Caco-2 (cell line): ENCODE measurements at regions not wholly inside any gene's neighbourhood (a gene's known extent, or its start where the extent isn't known, plus 50 kb on each side); places are given as distances from the start of the nearest gene placed in this dataset.

ENCODE experiments used
- BruUV-seq: library from RNA; stranded (reverse); fragments of 400-500 nt; replicated peaks from 2 replicates; lab custom pipeline; 2021; lab: Mats Ljungman, UMichigan
- CTCF ChIA-PET: fragments of 300-600 bp; sonication (Branson Sonifier 250); formaldehyde crosslinking; loops from one replicate; lab custom pipeline; 2022; ENCODE audit warnings: antibody characterized with exemption; lab: Charles Lee
- POLR2A ChIA-PET: fragments of 300-600 bp; sonication (Branson Sonifier 250); formaldehyde crosslinking; loops from one replicate; lab custom pipeline; 2022; ENCODE audit warnings: antibody characterized with exemption; lab: Charles Lee
- DNase-seq, 2 experiments: peaks; one replicate each; pipeline versions ENCODE4 v3.0.0 to v3.0.0-alpha.2; 2020 to 2022
- H3K27me3 ChIP-seq: replicated peaks from 2 replicates; pipeline ENCODE4 v1.6.0; 2011; ENCODE audit warnings: low read length; ENCODE audit not compliant: control insufficient read depth, insufficient read depth
- H3K36me3 ChIP-seq: 2 replicates; pipeline ENCODE4 v1.5.1; 2011; ENCODE audit warnings: low read length; ENCODE audit not compliant: control insufficient read depth, insufficient read depth
- H3K4me1 ChIP-seq: fragments of 250-450 bp; sonication (Bioruptor Pico); 2 replicates; pipeline ENCODE4 v1.5.1; 2020; ENCODE audit warnings: mild to moderate bottlenecking
- H3K4me3 ChIP-seq: 2 replicates; pipeline ENCODE4 v1.5.1; 2011; ENCODE audit warnings: low read depth, mild to moderate bottlenecking, control low read depth, low read length
- H3K9me3 ChIP-seq: fragments of 250-450 bp; sonication (Bioruptor Pico); 2 replicates; pipeline ENCODE4 v1.5.1; 2020; ENCODE audit warnings: mild to moderate bottlenecking, moderate library complexity
- H3K27ac Mint-ChIP-seq: one replicate; pipeline ENCODE4 v1.8.0; 2022; ENCODE audit warnings: mixed read lengths; ENCODE audit not compliant: unreplicated experiment
- H3K27me3 Mint-ChIP-seq: one replicate; pipeline ENCODE4 v1.8.0; 2022; ENCODE audit warnings: mixed read lengths; ENCODE audit not compliant: insufficient read depth, unreplicated experiment
- H3K36me3 Mint-ChIP-seq: one replicate; pipeline ENCODE4 v1.8.0; 2022; ENCODE audit warnings: mild to moderate bottlenecking, mixed read lengths; ENCODE audit not compliant: insufficient read depth, unreplicated experiment
- H3K4me1 Mint-ChIP-seq: one replicate; pipeline ENCODE4 v1.8.0; 2022; ENCODE audit warnings: low read depth, mixed read lengths; ENCODE audit not compliant: unreplicated experiment
- H3K4me3 Mint-ChIP-seq: one replicate; pipeline ENCODE4 v1.8.0; 2022; ENCODE audit warnings: mild to moderate bottlenecking, moderate library complexity, mixed read lengths; ENCODE audit not compliant: unreplicated experiment
- H3K9me3 Mint-ChIP-seq: one replicate; pipeline ENCODE4 v1.8.0; 2022; ENCODE audit warnings: mixed read lengths; ENCODE audit not compliant: unreplicated experiment
- intact Hi-C: fragments of 100-400 bp; cut with micrococcal nuclease; formaldehyde crosslinking; loops from one replicate; pipeline ENCODE4 v1.10.0; 2022; ENCODE audit not compliant: unreplicated experiment
- TF ChIP-seq, protein P1 (sequence below), 2 experiments: fragments of 200-600 bp in 1 of 2; IDR thresholded peaks; 1 replicate in 1 of 2; 2 replicates in 1 of 2; pipeline versions ENCODE4 v1.5.1 to v1.8.0; 2011 to 2022; ENCODE audit warnings: antibody characterized with exemption in 1 of 2, control low read depth in 1 of 2, inconsistent platforms in 1 of 2, low read depth in 1 of 2, low read length in 1 of 2, mild to moderate bottlenecking in 1 of 2, moderate library complexity in 1 of 2; ENCODE audit not compliant: insufficient read depth in 1 of 2, severe bottlenecking in 1 of 2, unreplicated experiment in 1 of 2

- H3K4me1 ChIP-seq: no peaks in the 10 kb centered on the region
- Mint-ChIP-seq H3K4me1 (peaks cover 5% of the 10 kb centered on the region), H3K27me3 (no peaks in the 10 kb centered on the region), H3K36me3 (no peaks in the 10 kb centered on the region), H3K4me3 (no peak overlapping the region), H3K9me3 (peaks cover 9% of the 10 kb centered on the region), H3K27ac (no peak overlapping the region)
- DNase-seq: no peak
- no peaks in the 10 kb centered on the region for H3K36me3 ChIP-seq
- intact Hi-C loops: no loop called here
- no peaks in the 10 kb centered on the region for H3K27me3 ChIP-seq
- no TSS peak for BruUV-seq
- no peaks in the 10 kb centered on the region for H3K9me3 ChIP-seq
- TF ChIP-seq, protein P1, sequence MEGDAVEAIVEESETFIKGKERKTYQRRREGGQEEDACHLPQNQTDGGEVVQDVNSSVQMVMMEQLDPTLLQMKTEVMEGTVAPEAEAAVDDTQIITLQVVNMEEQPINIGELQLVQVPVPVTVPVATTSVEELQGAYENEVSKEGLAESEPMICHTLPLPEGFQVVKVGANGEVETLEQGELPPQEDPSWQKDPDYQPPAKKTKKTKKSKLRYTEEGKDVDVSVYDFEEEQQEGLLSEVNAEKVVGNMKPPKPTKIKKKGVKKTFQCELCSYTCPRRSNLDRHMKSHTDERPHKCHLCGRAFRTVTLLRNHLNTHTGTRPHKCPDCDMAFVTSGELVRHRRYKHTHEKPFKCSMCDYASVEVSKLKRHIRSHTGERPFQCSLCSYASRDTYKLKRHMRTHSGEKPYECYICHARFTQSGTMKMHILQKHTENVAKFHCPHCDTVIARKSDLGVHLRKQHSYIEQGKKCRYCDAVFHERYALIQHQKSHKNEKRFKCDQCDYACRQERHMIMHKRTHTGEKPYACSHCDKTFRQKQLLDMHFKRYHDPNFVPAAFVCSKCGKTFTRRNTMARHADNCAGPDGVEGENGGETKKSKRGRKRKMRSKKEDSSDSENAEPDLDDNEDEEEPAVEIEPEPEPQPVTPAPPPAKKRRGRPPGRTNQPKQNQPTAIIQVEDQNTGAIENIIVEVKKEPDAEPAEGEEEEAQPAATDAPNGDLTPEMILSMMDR (IDR thresholded peaks at IDR 0.05; ENCODE audit: insufficient read depth in 1 of 2, low read depth in 1 of 2, low read length in 1 of 2, severe bottlenecking in 1 of 2, unreplicated experiment in 1 of 2): no peak
- no peak overlapping the region for H3K4me3 ChIP-seq
- CTCF ChIA-PET: no interaction called here
- POLR2A ChIA-PET: no interaction called here
Observed at GRCh38 chr12:90166671-90167070, 458.0 kb upstream of the ATP2B1 start.

DNA sequence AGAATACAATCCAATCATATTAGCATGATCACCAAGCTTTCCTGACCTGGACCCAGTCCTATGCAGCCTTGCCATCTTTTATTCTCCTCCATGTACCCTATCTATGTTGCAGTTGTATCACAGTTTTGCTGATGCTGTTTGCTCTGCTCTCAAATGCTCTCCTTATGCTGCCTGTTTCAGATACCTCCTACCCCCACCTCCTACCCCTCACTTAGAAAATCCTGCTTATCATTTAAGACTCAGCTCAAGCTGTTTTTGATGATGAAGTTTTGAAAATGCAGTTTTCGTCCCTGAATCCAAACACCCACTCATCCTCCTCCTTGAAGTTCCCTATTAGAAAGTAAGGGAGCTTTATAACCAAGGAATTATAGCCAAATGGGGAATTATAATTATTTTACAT is 457.4 kb upstream of the ATP2B1 start:
- Histone ChIP-seq H3K9me3 (no peaks in the 10 kb centered on the region), H3K27me3 (no peaks in the 10 kb centered on the region), H3K4me1 (no peaks in the 10 kb centered on the region), H3K36me3 (no peaks in the 10 kb centered on the region), H3K4me3 (no peak overlapping the region)
- Mint-ChIP-seq H3K27ac (no peak overlapping the region), H3K36me3 (no peaks in the 10 kb centered on the region), H3K4me1 (peaks cover 5% of the 10 kb centered on the region), H3K9me3 (peaks cover 6% of the 10 kb centered on the region), H3K4me3 (no peak overlapping the region), H3K27me3 (no peaks in the 10 kb centered on the region)
- BruUV-seq: no TSS peak
- intact Hi-C loops: no loop called here
- ChIA-PET POLR2A (no interaction called here), CTCF (no interaction called here)
- TF ChIP-seq, protein P1 (IDR thresholded peaks at IDR 0.05; ENCODE audit: insufficient read depth in 1 of 2, low read depth in 1 of 2, low read length in 1 of 2, severe bottlenecking in 1 of 2, unreplicated experiment in 1 of 2): no peak
- no peak for DNase-seq

DNA sequence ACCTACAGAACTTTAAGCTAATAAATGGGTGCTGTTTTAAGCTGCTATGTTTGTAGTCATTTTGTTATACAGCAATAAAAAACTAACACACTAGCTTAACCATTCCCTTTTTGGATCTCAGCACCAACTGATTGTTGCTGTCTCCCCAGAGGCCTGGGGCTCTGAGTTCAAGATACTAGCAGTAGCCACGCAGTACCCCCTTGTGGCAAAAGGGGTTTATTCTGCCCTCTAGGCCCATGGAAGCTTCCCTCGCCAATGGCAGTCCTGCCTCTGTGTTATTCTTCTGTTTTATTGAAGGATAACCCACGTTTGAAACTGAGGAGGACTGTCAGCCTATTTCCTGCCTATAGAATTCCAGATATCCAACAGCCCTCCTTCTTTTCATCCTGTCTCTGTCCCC is 455.3 kb upstream of the ATP2B1 start:
- TF ChIP-seq, protein P1 (IDR thresholded peaks at IDR 0.05; ENCODE audit: insufficient read depth in 1 of 2, low read depth in 1 of 2, low read length in 1 of 2, severe bottlenecking in 1 of 2, unreplicated experiment in 1 of 2): no peak

More for the DNA sequence above, 455.3 kb upstream of the ATP2B1 start:
- no TSS peak for BruUV-seq
- Mint-ChIP-seq H3K27ac (no peak overlapping the region), H3K36me3 (no peaks in the 10 kb centered on the region), H3K4me3 (no peak overlapping the region), H3K9me3 (no peaks in the 10 kb centered on the region), H3K27me3 (no peaks in the 10 kb centered on the region), H3K4me1 (peaks cover 5% of the 10 kb centered on the region)
- ChIA-PET POLR2A (no interaction called here), CTCF (no interaction called here)
- intact Hi-C loops: no loop called here
- Histone ChIP-seq H3K27me3 (no peaks in the 10 kb centered on the region), H3K36me3 (no peaks in the 10 kb centered on the region), H3K4me3 (no peak overlapping the region), H3K9me3 (no peaks in the 10 kb centered on the region), H3K4me1 (no peaks in the 10 kb centered on the region)
- DNase-seq: no peak
